Lower leg skin (tissue), 3 donors: ENCODE measurements at regions not wholly inside any gene's neighbourhood (a gene's known extent, or its start where the extent isn't known, plus 50 kb on each side); places are given as distances from the start of the nearest gene placed in this dataset.

Experiments
- CTCF ChIP-seq, 3 donors: fragments of 450-650 bp; IDR thresholded peaks; one replicate each; pipeline ENCODE4 v1.5.1; 2016; ENCODE audit warnings: antibody characterized with exemption in 3 of 3, mild to moderate bottlenecking in 3 of 3, moderate library complexity in 2 of 3
- POLR2A ChIP-seq, 2 donors: fragments of 450-650 bp; IDR thresholded peaks; one replicate each; pipeline ENCODE4 v1.6.1; 2016 to 2017; ENCODE audit warnings: antibody characterized with exemption in 2 of 2, mild to moderate bottlenecking in 1 of 2, moderate library complexity in 1 of 2

GRCh38 chr2:221635949-221636348, 63.8 kb upstream of the EPHA4 start:
- TF ChIP-seq CTCF (IDR thresholded peaks at IDR 0.05) (no peak), POLR2A (IDR thresholded peaks at IDR 0.05) (no peak)
